GM23248 (cell line): ENCODE measurements at regions not wholly inside any gene's neighbourhood (a gene's known extent, or its start where the extent isn't known, plus 50 kb on each side); places are given as distances from the start of the nearest gene placed in this dataset.
A peak's percentile ranks its signal among the peaks of the same experiment; 100 is the strongest.

Experiments
- DNase-seq: peaks from one replicate; pipeline ENCODE4 v3.0.0-alpha.2; 2015
- H2AFZ ChIP-seq: fragments of 200-600 bp; sonication (generic); 2 replicates; pipeline ENCODE4 v1.6.1; 2016; ENCODE audit warnings: antibody characterized with exemption
- H3F3A ChIP-seq: fragments of 200-600 bp; sonication (generic); 2 replicates; pipeline ENCODE4 v1.6.1; 2016; ENCODE audit warnings: mild to moderate bottlenecking, antibody characterized with exemption, mixed run types; ENCODE audit not compliant: insufficient read depth
- H3K27ac ChIP-seq: fragments of 200-600 bp; sonication (generic); 2 replicates; pipeline ENCODE4 v1.5.1; 2016; ENCODE audit warnings: mild to moderate bottlenecking
- H3K27me3 ChIP-seq: fragments of 200-600 bp; sonication (generic); replicated peaks from 2 replicates; pipeline ENCODE4 v1.6.1; 2016; ENCODE audit warnings: mild to moderate bottlenecking; ENCODE audit not compliant: insufficient read depth
- H3K36me3 ChIP-seq: fragments of 200-600 bp; sonication (generic); 2 replicates; pipeline ENCODE4 v1.6.1; 2016; ENCODE audit warnings: low read depth, mild to moderate bottlenecking
- H3K4me1 ChIP-seq: fragments of 200-600 bp; sonication (generic); 2 replicates; pipeline ENCODE4 v1.6.1; 2016; ENCODE audit warnings: mild to moderate bottlenecking; ENCODE audit not compliant: insufficient read depth
- H3K4me2 ChIP-seq: fragments of 200-600 bp; sonication (generic); one replicate; pipeline ENCODE4 v1.6.1; 2016; ENCODE audit warnings: mild to moderate bottlenecking; ENCODE audit not compliant: unreplicated experiment
- H3K4me3 ChIP-seq: fragments of 200-600 bp; sonication (generic); 2 replicates; pipeline ENCODE4 v1.5.1; 2016; ENCODE audit warnings: mild to moderate bottlenecking
- H3K79me2 ChIP-seq: fragments of 200-600 bp; sonication (generic); 2 replicates; pipeline ENCODE4 v1.6.1; 2016; ENCODE audit warnings: mild to moderate bottlenecking; ENCODE audit not compliant: insufficient read depth
- H3K9ac ChIP-seq: fragments of 200-600 bp; sonication (generic); 2 replicates; pipeline ENCODE4 v1.6.1; 2016; ENCODE audit warnings: mild to moderate bottlenecking
- H3K9me2 ChIP-seq: fragments of 200-600 bp; sonication (generic); 2 replicates; pipeline ENCODE4 v1.6.1; 2016; ENCODE audit warnings: mixed run types, mild to moderate bottlenecking, moderate library complexity; ENCODE audit not compliant: insufficient read depth
- H3K9me3 ChIP-seq: fragments of 200-600 bp; sonication (generic); one replicate; pipeline ENCODE4 v1.6.1; 2017; ENCODE audit warnings: low read depth
- H4K20me1 ChIP-seq: fragments of 200-600 bp; sonication (generic); 2 replicates; pipeline ENCODE4 v1.6.0; 2016; ENCODE audit not compliant: insufficient read depth
- EZH2 ChIP-seq: fragments of 200-600 bp; sonication (generic); IDR thresholded peaks from 2 replicates; pipeline ENCODE4 v1.6.1; 2018; ENCODE audit warnings: antibody characterized with exemption, mild to moderate bottlenecking; ENCODE audit not compliant: insufficient read depth, poor library complexity, severe bottlenecking
- EZH2phosphoT487 ChIP-seq: fragments of 200-600 bp; sonication (generic); IDR thresholded peaks from 2 replicates; pipeline ENCODE4 v1.6.1; 2018; ENCODE audit warnings: antibody characterized with exemption, moderate library complexity, mild to moderate bottlenecking, low read depth; ENCODE audit not compliant: insufficient read depth
- WGBS, 2 experiments: methylation state at CpG; one replicate each; pipeline ENCODE4 v1.1.6; 2015 to 2017; ENCODE audit warnings: low lambda C conversion rate in 2 of 2, low coverage in 1 of 2; ENCODE audit errors: missing lambda C conversion rate in 2 of 2; 5-methylcytosine and 5-hydroxymethylcytosine counted together
- in situ Hi-C: fragments of 300-500 bp; cut with MboI; formaldehyde crosslinking; loops from 2 replicates; pipeline ENCODE4 v1.15.0; 2020

- DNase-seq: no peak
- Histone ChIP-seq H3K27me3 (no peaks in the 10 kb centered on the region), H2AFZ (no peak overlapping the region), H3K79me2 (no peaks in the 10 kb centered on the region), H3K27ac (no peak overlapping the region), H3K9me3 (no peaks in the 10 kb centered on the region), H3K9ac (no peak overlapping the region), H3K36me3 (no peaks in the 10 kb centered on the region), H3F3A (peaks cover 24% of the 10 kb centered on the region), H4K20me1 (no peaks in the 10 kb centered on the region), H3K4me3 (no peak overlapping the region), H3K4me2 (no peak overlapping the region), H3K9me2 (no peaks in the 10 kb centered on the region), H3K4me1 (peaks cover 30% of the 10 kb centered on the region)
- in situ Hi-C loops: no loop called here
- 64 to 72% methylated on average over 6 of the region's 6 CpGs for WGBS, 2 experiments
- TF ChIP-seq EZH2 (no peak), EZH2phosphoT487 (no peak)
Observed at GRCh38 chr6:93786474-93787330, 367.3 kb upstream of the EPHA7 start.

DNA sequence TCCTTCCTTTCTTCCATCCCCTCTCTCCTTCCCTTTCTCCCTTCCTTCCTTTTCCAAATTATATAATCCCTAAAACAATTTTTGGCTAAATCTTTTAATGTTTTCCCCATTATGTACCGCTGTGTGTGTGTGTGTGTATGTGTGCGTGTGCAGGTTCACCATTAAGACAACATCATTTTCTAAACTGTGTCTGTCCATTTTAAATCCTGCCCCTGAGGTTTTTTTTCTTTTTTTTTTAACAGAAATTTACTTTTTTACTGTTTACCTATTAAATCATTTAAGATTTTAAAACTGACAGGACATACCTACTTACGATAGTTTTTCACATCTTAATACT is 366.3 kb upstream of the EPHA7 start:
- Histone ChIP-seq H3K36me3 (no peaks in the 10 kb centered on the region), H2AFZ (peak overlapping the region; percentile 71), H3F3A (peaks cover 20% of the 10 kb centered on the region), H3K4me3 (peak overlapping the region; percentile 64), H3K4me1 (peaks cover 20% of the 10 kb centered on the region), H4K20me1 (no peaks in the 10 kb centered on the region), H3K79me2 (no peaks in the 10 kb centered on the region), H3K27ac (peak overlapping the region; percentile 65), H3K9me3 (no peaks in the 10 kb centered on the region), H3K9me2 (no peaks in the 10 kb centered on the region), H3K4me2 (peak overlapping the region; percentile 75), H3K9ac (peak overlapping the region; percentile 62), H3K27me3 (no peaks in the 10 kb centered on the region)
- TF ChIP-seq EZH2phosphoT487: no peak
- no peak for TF ChIP-seq EZH2
- DNase-seq: no peak
- in situ Hi-C loops: no loop called here
- 33 to 40% methylated on average over 3 of the region's 3 CpGs for WGBS, 2 experiments

DNA sequence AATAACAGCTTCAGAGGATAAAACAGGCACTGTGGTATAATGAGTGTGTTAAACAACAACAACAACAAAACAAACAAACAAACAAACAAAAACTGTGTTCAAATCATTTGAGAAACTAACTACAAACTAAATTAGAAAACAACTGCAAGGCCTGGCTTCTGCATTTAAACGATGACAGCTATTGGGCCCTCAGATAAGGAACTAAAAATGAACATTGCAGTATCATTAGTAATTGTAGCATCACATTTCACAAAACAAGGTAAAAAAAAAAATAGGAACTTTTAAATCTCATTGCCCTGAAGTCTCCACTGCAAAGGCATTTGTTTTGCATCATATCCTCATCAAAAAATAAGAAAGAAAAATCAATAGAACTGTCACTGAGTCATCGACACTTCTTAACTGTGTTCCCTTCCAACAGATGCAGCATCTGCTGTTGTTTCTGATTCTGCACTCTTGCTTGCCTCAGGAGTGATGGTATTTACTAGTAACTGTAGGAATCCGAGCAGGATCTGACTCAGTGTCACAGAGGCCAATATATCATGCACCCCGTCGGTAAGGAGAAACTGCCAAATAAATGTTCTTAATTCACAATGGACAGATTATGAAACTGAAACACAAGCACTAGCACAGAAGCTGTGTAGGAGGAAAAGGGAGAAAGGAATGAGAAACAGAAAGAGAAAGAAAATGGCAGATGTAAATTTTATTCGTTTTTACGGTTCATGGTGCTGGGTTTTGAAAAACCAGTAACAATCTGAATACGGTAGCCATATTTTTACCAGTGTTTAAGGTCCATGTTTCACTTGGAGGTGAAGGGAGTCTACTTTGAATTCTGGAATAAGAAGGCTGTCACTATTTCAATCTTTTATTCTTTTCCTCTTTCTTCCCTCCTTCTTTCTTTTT is 365.7 kb upstream of the EPHA7 start:
- peak overlapping the region; percentile 71 for H2AFZ ChIP-seq
- H3K9ac ChIP-seq: peak overlapping the region; percentile 62
- H3K79me2 ChIP-seq: no peaks in the 10 kb centered on the region
- H3K36me3 ChIP-seq: no peaks in the 10 kb centered on the region
- H3F3A ChIP-seq: peaks cover 14% of the 10 kb centered on the region
- no peaks in the 10 kb centered on the region for H3K27me3 ChIP-seq
- peaks cover 13% of the 10 kb centered on the region for H3K4me1 ChIP-seq
- peak; percentile 84 for DNase-seq
- WGBS, 2 experiments: 0 to 1% methylated on average over 8 of the region's 8 CpGs
- H3K9me2 ChIP-seq: no peaks in the 10 kb centered on the region
- no peak for TF ChIP-seq EZH2
- no peak for TF ChIP-seq EZH2phosphoT487
- H4K20me1 ChIP-seq: no peaks in the 10 kb centered on the region
- H3K4me3 ChIP-seq: peak overlapping the region; percentile 64
- in situ Hi-C loops: no loop called here
- peak overlapping the region; percentile 75 for H3K4me2 ChIP-seq
- H3K27ac ChIP-seq: peak overlapping the region; percentile 65
- no peaks in the 10 kb centered on the region for H3K9me3 ChIP-seq

DNA sequence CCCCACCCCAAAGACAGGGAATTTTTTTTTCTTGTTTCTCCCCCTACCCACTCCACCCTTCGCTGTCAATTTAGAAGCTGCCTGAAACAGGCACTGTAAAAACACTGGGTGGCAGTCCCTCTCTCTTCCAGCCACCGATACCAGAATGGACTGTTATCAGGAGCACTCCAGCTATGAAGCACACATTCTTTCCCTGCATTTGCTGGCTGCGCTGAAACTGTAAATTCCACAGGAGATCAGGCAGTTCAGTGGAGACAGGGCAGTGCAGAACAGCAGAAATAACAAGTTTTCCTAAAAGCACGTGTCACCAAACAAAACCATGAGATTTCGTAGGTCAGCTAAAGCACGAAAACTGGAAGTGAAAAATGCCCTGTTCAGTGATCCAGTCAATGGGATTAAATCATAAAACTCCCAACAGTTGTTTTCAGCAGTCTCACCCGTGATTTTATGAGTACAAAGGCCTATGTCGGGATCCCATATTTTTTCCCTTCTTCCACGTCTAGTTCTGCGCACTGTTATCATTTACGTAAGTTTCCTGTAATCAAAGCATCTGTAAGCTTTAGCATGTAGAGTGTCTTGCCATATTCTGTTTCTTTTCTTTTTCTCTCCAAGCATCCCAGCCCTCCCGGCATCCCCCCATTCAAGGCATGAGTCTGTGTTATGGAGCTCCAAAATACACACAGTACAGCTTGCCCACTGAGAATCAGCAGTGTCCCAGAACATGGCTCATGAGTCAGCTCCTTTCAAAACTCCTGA is 359.9 kb upstream of the EPHA7 start:
- H3K4me1 ChIP-seq: peaks cover 4% of the 10 kb centered on the region
- TF ChIP-seq EZH2phosphoT487 (no peak), EZH2 (no peak)
- H3K9me3 ChIP-seq: no peaks in the 10 kb centered on the region
- peaks cover under 1% of the 10 kb centered on the region; the same call in 1 of the 2 replicates for H3F3A ChIP-seq
- no peaks in the 10 kb centered on the region for H3K36me3 ChIP-seq
- H3K9ac ChIP-seq: no peak overlapping the region
- H4K20me1 ChIP-seq: no peaks in the 10 kb centered on the region
- no peaks in the 10 kb centered on the region for H3K27me3 ChIP-seq
- DNase-seq: no peak
- no peak overlapping the region for H3K4me2 ChIP-seq
- H3K27ac ChIP-seq: no peak overlapping the region
- WGBS, 2 experiments: 38 to 41% methylated on average over 12 of the region's 12 CpGs
- peak overlapping the region; percentile 32; the same call in 1 of the 2 replicates for H2AFZ ChIP-seq
- no peaks in the 10 kb centered on the region for H3K79me2 ChIP-seq
- in situ Hi-C loops: no loop called here
- H3K4me3 ChIP-seq: no peak overlapping the region
- no peaks in the 10 kb centered on the region for H3K9me2 ChIP-seq
